CD14-positive monocyte (primary cell): ENCODE measurements at regions not wholly inside any gene's neighbourhood (a gene's known extent, or its start where the extent isn't known, plus 50 kb on each side); places are given as distances from the start of the nearest gene placed in this dataset.

Experiments used
- DNase-seq, 3 donors: peaks; one replicate each; pipeline ENCODE4 v3.0.0-alpha.2; 2011 to 2022
- H2AFZ ChIP-seq: 2 replicates; pipeline ENCODE4 v1.6.0; 2012; ENCODE audit warnings: mild to moderate bottlenecking, low read depth, low read length, inconsistent platforms; ENCODE audit not compliant: insufficient read depth, poor library complexity, severe bottlenecking
- H3K27ac ChIP-seq, 2 donors: 1 replicate in 1 of 2; 2 replicates in 1 of 2; pipeline ENCODE4 v1.5.1; 2012 to 2013; ENCODE audit warnings: low read length in 2 of 2, control low read depth in 1 of 2, inconsistent platforms in 1 of 2, low read depth in 1 of 2, mild to moderate bottlenecking in 1 of 2
- H3K27me3 ChIP-seq, 2 donors: one replicate each; pipeline versions ENCODE4 v1.6.0 to v1.6.1; 2011 to 2013; ENCODE audit warnings: low read length in 2 of 2; ENCODE audit not compliant: control insufficient read depth in 2 of 2, insufficient read depth in 2 of 2
- H3K36me3 ChIP-seq, 2 donors: replicated peaks in 1 of 2; 1 replicate in 1 of 2; 2 replicates in 1 of 2; pipeline versions ENCODE4 v1.5.1 to v1.6.1; 2012 to 2013; ENCODE audit warnings: low read length in 2 of 2, control low read depth in 1 of 2, inconsistent platforms in 1 of 2, mild to moderate bottlenecking in 1 of 2; ENCODE audit not compliant: insufficient read depth in 2 of 2, control insufficient read depth in 1 of 2
- H3K4me1 ChIP-seq, 2 donors: 1 replicate in 1 of 2; 2 replicates in 1 of 2; pipeline versions ENCODE4 v1.5.1 to v1.6.1; 2012 to 2013; ENCODE audit warnings: low read length in 2 of 2, control low read depth in 1 of 2, inconsistent platforms in 1 of 2, mild to moderate bottlenecking in 1 of 2, moderate library complexity in 1 of 2; ENCODE audit not compliant: insufficient read depth in 2 of 2, control insufficient read depth in 1 of 2
- H3K4me2 ChIP-seq: replicated peaks from 2 replicates; pipeline ENCODE3; 2012; ENCODE audit warnings: low read length, moderate library complexity, mild to moderate bottlenecking; ENCODE audit not compliant: poor library complexity, severe bottlenecking; ENCODE audit errors: extremely low read depth
- H3K4me3 ChIP-seq, 3 experiments: fragments of 200-600 bp in 1 of 3; sonication (generic) in 1 of 3; replicated peaks in 1 of 3; 1 replicate in 2 of 3; 2 replicates in 1 of 3; pipeline ENCODE4 v1.5.1; 2011 to 2013; ENCODE audit warnings: low read length in 3 of 3, mild to moderate bottlenecking in 3 of 3, control low read depth in 2 of 3, low read depth in 2 of 3, inconsistent platforms in 1 of 3, moderate library complexity in 1 of 3
- H3K79me2 ChIP-seq: 2 replicates; pipeline ENCODE4 v1.6.0; 2012; ENCODE audit warnings: mild to moderate bottlenecking, control low read depth, inconsistent platforms, low read length, moderate library complexity; ENCODE audit not compliant: insufficient read depth
- H3K9ac ChIP-seq: 2 replicates; pipeline ENCODE4 v1.6.0; 2017; ENCODE audit warnings: low read length, mild to moderate bottlenecking; ENCODE audit not compliant: insufficient read depth, poor library complexity, severe bottlenecking
- H3K9me3 ChIP-seq, 2 donors: replicated peaks in 1 of 2; 1 replicate in 1 of 2; 2 replicates in 1 of 2; pipeline versions ENCODE4 v1.5.1 to v1.6.1; 2012 to 2013; ENCODE audit warnings: low read length in 2 of 2, control low read depth in 1 of 2; ENCODE audit not compliant: control insufficient read depth in 1 of 2, insufficient read depth in 1 of 2
- H4K20me1 ChIP-seq: 2 replicates; pipeline ENCODE4 v1.6.0; 2012; ENCODE audit warnings: mild to moderate bottlenecking, low read length, control low read depth, moderate library complexity; ENCODE audit not compliant: insufficient read depth
- H3K27ac Mint-ChIP-seq, 7 donors: one replicate each; pipeline ENCODE4 v1.8.0; 2020; ENCODE audit warnings: mild to moderate bottlenecking in 7 of 7, mixed read lengths in 7 of 7, moderate library complexity in 6 of 7, inconsistent platforms in 2 of 7
- H3K27me3 Mint-ChIP-seq, 3 donors: one replicate each; pipeline ENCODE4 v1.8.0; 2021 to 2022; ENCODE audit warnings: low read depth in 3 of 3, mild to moderate bottlenecking in 3 of 3, mixed read lengths in 3 of 3, moderate library complexity in 3 of 3, inconsistent platforms in 1 of 3
- H3K36me3 Mint-ChIP-seq, 2 donors: one replicate each; pipeline ENCODE4 v1.8.0; 2020; ENCODE audit warnings: mixed read lengths in 2 of 2, inconsistent platforms in 1 of 2, mild to moderate bottlenecking in 1 of 2
- H3K4me1 Mint-ChIP-seq: one replicate; pipeline ENCODE4 v1.8.0; 2020; ENCODE audit warnings: mild to moderate bottlenecking, mixed read lengths
- H3K4me3 Mint-ChIP-seq, 2 donors: one replicate each; pipeline ENCODE4 v1.8.0; 2020; ENCODE audit warnings: mild to moderate bottlenecking in 2 of 2, mixed read lengths in 2 of 2, moderate library complexity in 1 of 2
- H3K9me3 Mint-ChIP-seq, 7 donors: one replicate each; pipeline ENCODE4 v1.8.0; 2020 to 2022; ENCODE audit warnings: mixed read lengths in 7 of 7, mild to moderate bottlenecking in 6 of 7, moderate library complexity in 6 of 7, inconsistent platforms in 2 of 7
- WGBS: methylation state at CpG from one replicate; pipeline ENCODE4 v1.1.5; 2013; ENCODE audit warnings: missing lambda C conversion rate; ENCODE audit not compliant: insufficient coverage; 5-methylcytosine and 5-hydroxymethylcytosine counted together
- intact Hi-C, 2 donors: fragments of 100-400 bp; cut with micrococcal nuclease; formaldehyde crosslinking; loops; one replicate each; pipeline versions ENCODE4 v1.15.0 to v1.15.1; 2023
- TF ChIP-seq, protein P1 (sequence below): fragments of 200-600 bp; IDR thresholded peaks from one replicate; pipeline ENCODE4 v1.8.0; 2022; ENCODE audit warnings: antibody characterized with exemption, mild to moderate bottlenecking

- Mint-ChIP-seq H3K27me3 (peaks cover 4 to 5% (median 5%) of the 10 kb centered on the region in 3 donors), H3K4me3 (no peak overlapping the region), H3K27ac (no peak overlapping the region), H3K36me3 (no peaks in the 10 kb centered on the region), H3K9me3 (peaks cover 0 to 4% (median 0%) of the 10 kb centered on the region in 7 donors), H3K4me1 (peaks cover 12% of the 10 kb centered on the region)
- WGBS = 90% methylated on average over 1 of the region's 5 CpGs
- H3K4me2 ChIP-seq = no peak overlapping the region
- no peak overlapping the region for H3K9ac ChIP-seq
- H3K4me3 ChIP-seq = no peak overlapping the region
- TF ChIP-seq, protein P1, sequence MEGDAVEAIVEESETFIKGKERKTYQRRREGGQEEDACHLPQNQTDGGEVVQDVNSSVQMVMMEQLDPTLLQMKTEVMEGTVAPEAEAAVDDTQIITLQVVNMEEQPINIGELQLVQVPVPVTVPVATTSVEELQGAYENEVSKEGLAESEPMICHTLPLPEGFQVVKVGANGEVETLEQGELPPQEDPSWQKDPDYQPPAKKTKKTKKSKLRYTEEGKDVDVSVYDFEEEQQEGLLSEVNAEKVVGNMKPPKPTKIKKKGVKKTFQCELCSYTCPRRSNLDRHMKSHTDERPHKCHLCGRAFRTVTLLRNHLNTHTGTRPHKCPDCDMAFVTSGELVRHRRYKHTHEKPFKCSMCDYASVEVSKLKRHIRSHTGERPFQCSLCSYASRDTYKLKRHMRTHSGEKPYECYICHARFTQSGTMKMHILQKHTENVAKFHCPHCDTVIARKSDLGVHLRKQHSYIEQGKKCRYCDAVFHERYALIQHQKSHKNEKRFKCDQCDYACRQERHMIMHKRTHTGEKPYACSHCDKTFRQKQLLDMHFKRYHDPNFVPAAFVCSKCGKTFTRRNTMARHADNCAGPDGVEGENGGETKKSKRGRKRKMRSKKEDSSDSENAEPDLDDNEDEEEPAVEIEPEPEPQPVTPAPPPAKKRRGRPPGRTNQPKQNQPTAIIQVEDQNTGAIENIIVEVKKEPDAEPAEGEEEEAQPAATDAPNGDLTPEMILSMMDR = no peak
- no peaks in the 10 kb centered on the region for H3K27me3 ChIP-seq
- H3K4me1 ChIP-seq = no peaks in the 10 kb centered on the region
- H3K27ac ChIP-seq = no peak overlapping the region
- H2AFZ ChIP-seq = no peak overlapping the region
- DNase-seq = no peak
- no peaks in the 10 kb centered on the region for H3K36me3 ChIP-seq
- no peaks in the 10 kb centered on the region for H3K79me2 ChIP-seq
- H4K20me1 ChIP-seq = no peaks in the 10 kb centered on the region
- intact Hi-C loops = no loop called here
- no peaks in the 10 kb centered on the region for H3K9me3 ChIP-seq
These were observed 99.9 kb downstream of the C17orf67 start for GRCh38 chr17:56733833-56734232.

- Mint-ChIP-seq H3K4me3 (no peak overlapping the region), H3K36me3 (no peaks in the 10 kb centered on the region), H3K27ac (no peak overlapping the region), H3K27me3 (peaks cover 1 to 3% (median 2%) of the 10 kb centered on the region in 3 donors), H3K4me1 (peaks cover 12% of the 10 kb centered on the region), H3K9me3 (peaks cover 0 to 4% (median 2%) of the 10 kb centered on the region in 7 donors)
- no peaks in the 10 kb centered on the region for H3K79me2 ChIP-seq
- TF ChIP-seq, protein P1 = no peak
- 100% methylated on average over 1 of the region's 6 CpGs for WGBS
- intact Hi-C loops = no loop called here
- no peaks in the 10 kb centered on the region for H3K9me3 ChIP-seq
- H3K9ac ChIP-seq = no peak overlapping the region
- no peak overlapping the region for H3K4me3 ChIP-seq
- H3K27me3 ChIP-seq = no peaks in the 10 kb centered on the region
- no peak overlapping the region for H3K4me2 ChIP-seq
- H4K20me1 ChIP-seq = no peaks in the 10 kb centered on the region
- H3K36me3 ChIP-seq = no peaks in the 10 kb centered on the region
- no peak overlapping the region for H2AFZ ChIP-seq
- DNase-seq = no peak
- no peaks in the 10 kb centered on the region for H3K4me1 ChIP-seq
- no peak overlapping the region for H3K27ac ChIP-seq
These were observed 97.9 kb downstream of the C17orf67 start for GRCh38 chr17:56735842-56736241.
